HG02588 (cell line): ENCODE measurements at regions not wholly inside any gene's neighbourhood (a gene's known extent, or its start where the extent isn't known, plus 50 kb on each side); places are given as distances from the start of the nearest gene placed in this dataset.

Experiments
- ATAC-seq: cut with Tn5 transposase; IDR thresholded peaks from one replicate; pipeline ENCODE4 v1.9.1; 2021; ENCODE audit warnings: mild to moderate bottlenecking, moderate library complexity; ENCODE audit not compliant: unreplicated experiment

DNA sequence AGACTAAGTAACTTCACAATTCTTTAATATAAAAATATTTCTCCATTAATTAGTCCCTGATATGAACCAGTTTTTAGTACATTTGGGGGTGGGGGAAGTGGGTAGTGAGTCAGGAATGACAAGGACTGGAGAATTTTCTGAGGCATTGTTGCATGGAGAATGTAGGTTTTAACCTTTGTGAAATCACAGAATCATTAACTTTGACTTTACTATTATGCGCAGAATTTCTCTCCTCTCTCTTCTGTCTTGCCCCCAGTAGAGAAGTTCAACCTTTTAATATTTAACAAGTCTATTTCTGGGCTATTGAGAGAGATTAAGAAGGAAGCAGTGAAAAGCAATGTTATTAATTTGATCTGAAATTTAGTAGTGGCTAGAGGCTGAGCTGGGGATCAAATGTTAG is 597.0 kb downstream of the PCDH18 start:
- no peak for ATAC-seq

GRCh38 chr4:136934601-136935000 is 597.7 kb downstream of the PCDH18 start:
- no peak for ATAC-seq

DNA sequence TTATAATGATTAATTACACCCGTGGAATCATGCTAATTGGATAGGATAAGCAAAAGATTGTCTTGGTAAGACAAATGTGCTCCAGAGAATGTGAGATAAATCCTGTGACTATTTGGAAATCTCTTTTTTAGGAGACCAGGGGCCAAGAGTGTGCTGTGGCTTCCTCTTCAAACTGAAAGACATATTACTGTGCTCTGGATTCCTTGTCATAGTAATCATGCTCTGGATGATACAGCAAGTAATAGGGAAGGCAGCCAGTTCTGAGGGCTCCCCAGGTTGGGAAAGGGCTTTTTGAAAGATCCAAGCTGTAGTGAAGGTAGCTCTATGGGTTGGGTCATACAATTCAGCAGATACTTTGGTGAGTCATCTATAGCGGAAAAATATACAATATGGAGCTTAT is 600.5 kb downstream of the PCDH18 start:
- ATAC-seq = no peak

GRCh38 chr4:136928957-136929411 is 603.3 kb downstream of the PCDH18 start:
- no peak for ATAC-seq

GRCh38 chr4:136927172-136927571 is 605.1 kb downstream of the PCDH18 start:
- no peak for ATAC-seq

- no peak for ATAC-seq
Observed at GRCh38 chr4:136925203-136925602, 607.1 kb downstream of the PCDH18 start.

DNA sequence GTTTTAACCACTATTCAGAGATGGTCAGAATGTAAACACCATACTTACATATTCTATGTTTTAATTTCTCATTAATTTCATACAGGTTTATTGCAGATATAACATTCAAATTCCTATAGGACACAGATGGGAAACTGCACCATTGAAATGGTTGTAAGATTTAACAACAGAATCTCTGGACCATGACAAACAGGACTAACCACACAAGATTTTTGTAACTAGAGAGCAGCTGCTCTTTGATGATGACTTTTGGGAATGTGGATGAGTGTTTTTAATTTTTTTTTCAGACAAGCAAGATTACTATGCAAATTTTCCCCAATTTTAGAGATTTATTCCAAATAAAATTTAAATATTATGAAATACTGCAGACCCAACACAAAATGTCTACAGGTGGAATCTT is 610.2 kb downstream of the PCDH18 start:
- no peak for ATAC-seq

- no peak for ATAC-seq
Observed at GRCh38 chr4:136920092-136920881, 612.0 kb downstream of the PCDH18 start.

- no peak for ATAC-seq
Observed at GRCh38 chr4:136918772-136919171, 613.5 kb downstream of the PCDH18 start.

DNA sequence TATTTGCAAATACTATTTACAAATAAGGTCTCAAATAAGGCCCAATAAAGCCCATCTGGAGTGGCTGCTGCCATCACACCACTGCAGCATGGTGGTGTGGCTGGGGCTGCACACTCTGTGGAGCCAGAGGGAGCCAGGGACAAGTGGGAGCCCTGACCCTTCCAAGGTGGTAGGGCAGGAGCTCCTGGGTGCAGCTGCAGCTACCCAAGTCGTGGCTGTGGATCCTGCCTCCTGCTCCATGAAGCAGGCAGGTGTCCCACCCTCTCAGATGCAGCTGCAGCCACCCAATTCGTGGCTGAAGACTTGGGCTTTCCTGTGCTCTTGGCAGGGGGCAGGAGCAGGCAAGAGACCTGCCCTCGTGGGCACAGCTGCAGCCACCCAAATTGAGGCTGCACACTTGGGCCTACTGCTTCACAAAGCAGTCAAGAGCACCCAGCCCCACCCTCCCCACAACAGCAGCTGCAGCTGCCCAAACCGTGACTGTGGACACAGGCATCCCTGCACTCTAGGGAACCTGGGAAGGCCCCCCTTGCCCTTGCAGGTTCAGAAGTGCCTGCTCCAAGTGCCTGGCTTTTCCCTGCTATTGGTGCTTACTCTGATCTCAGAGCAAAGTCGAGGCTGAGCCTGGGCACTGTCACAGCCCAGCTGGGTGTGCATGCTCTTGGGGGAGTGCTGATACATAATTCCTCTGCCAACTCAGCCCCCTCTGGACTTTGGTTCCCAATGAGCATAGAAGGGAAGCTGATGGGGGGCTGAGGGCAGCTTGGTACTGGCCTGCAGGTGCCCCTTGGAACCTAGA is 614.8 kb downstream of the PCDH18 start:
- ATAC-seq = no peak

DNA sequence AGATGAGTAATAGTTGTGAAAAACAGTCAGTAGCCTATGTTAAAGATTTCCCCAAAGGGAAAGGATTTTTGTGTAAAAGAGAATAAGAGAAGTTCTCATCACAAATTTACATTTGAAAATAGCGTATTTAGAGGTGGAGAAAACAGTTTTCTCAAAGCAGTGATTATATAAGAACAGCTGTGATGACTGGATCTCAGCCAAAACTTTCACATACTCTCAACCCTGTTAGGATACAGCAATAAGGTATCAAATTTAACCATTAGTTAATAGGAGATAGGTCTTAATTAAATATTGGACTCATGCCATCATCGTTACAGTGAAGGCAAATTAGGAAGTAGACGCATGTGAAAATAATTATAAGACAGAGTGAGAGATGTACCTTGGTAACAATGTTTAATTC is 622.7 kb downstream of the PCDH18 start:
- no peak for ATAC-seq

DNA sequence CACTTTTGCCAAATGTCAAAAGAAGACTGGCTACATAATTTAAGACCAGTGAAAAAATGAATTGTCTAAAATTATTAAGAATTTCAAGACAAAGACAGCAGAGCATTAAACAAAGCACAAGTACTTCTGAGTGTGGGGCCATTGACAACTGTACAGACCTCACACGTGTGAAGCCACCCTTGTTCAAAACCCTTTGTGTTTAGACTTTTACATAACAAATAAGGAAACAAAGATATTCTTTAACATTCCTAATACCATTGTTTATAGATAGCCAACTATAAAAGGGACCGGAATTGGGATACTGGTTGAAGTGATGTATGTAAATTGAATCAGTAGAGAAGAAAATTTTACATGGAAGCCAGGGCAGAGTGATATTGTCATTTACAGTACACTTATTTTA is 624.2 kb downstream of the PCDH18 start:
- no peak for ATAC-seq

DNA sequence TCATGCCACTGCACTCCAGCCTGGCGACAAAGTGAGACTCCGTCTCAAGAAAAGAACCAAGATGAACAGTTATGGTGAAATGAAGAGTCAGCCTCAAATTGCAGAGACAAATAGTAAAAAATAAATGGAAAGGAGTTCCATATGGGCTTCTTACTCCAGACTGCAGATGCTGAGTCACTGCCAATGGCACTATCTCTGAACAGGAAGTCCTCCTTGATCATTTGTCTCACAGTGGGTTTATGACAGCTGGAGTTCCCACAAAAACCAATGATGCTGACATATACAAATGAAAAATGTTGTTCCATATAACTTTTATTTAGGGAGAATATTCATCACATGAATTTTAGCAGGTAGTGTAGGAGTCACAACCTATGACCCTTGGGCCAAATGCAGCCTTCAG is 631.6 kb downstream of the PCDH18 start:
- no peak for ATAC-seq

GRCh38 chr4:136898590-136899248 is 633.6 kb downstream of the PCDH18 start:
- ATAC-seq = no peak

DNA sequence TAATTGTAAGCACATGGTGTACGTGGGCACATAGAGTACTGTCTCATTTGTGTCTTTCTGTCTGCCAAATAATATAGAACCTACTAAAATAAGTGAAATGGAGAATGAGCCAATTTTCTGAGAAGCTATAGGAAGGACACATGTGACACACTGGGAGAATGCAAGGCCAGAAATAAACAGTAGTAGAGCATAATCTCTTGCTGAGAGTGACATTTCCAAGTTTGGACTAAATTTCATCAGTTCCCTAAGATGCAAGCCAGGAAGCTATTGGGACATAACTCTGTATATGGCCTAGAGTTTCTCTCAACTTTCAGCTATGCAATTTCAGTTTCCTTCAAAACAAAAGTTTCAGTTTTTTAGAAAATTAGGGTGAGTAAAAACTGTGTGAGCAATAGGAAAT is 638.7 kb downstream of the PCDH18 start:
- no peak for ATAC-seq

- no peak for ATAC-seq
Observed at GRCh38 chr4:136881666-136882065, 650.6 kb downstream of the PCDH18 start.

GRCh38 chr4:136873555-136873954 is 658.7 kb downstream of the PCDH18 start:
- no peak for ATAC-seq

- no peak for ATAC-seq
Observed at GRCh38 chr4:136867465-136867864, 664.8 kb downstream of the PCDH18 start.

- no peak for ATAC-seq
Observed at GRCh38 chr4:136865526-136865925, 666.8 kb downstream of the PCDH18 start.

GRCh38 chr4:136864604-136865185 is 667.6 kb downstream of the PCDH18 start:
- peak; percentile 95 for ATAC-seq

DNA sequence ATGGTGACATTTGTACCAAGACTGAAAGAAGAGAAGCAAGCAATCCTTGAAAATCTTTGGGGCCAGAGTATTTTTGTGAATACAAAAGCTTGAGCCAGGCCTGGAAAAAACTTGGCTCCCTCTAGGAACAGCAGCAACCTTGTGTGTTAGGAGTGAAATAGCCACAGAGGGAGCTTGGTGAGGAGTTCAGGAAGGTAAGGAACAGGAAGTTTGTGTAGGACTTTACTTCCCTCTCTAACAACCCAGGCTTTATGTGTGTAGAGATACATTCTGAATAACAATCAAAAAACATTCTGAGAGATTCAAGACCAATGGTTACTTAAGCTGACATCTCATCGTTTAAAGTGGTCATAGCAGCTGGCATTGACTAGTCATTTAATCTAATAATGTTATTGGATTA is 668.5 kb downstream of the PCDH18 start:
- no peak for ATAC-seq
